ENCODE measurements at regions not wholly inside any gene's neighbourhood (a gene's known extent, or its start where the extent isn't known, plus 50 kb on each side); places are given as distances from the start of the nearest gene placed in this dataset.
"Not testable (repeated sequence)": the region's sequence is repeated elsewhere in the genome, so short reads cannot be mapped to it uniquely, and the experiment has no call there.

DNA sequence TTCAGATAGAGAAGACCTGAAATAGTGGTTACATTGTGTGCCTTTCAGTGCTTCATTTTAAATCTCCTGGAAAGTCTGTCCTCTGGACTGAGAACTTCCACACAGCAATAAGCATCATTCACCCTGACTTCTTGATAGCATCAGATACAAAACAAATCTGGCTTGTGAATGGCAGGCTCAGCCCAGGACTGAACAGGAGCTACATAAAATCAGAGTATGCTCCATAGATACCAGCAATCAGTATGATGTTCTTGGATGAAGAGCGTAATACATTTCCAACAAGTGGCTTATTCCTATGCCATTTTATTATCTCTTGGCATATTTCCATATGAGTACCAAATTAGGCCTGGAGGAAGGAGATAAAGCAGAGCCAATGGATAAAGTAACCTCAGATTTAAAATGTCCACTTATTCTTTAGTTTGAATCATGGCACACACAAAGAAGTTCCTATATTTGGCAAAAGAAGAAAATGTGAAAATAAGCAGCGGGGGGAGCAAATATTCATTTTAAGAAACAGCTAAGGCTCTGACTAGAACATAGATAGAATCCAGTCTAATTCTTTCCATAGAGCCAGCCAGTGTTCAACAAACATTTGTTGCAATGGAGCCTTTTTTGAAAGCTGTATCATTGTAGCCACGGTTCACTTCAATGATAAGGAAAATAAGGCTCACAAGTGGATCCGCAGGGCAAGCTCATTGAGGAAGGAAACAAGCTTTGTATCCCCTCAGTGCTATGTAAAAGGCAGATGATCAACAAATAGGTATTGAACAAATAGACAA lies 230.8 kb upstream of the CHAC2 start:
- DNase-seq (ENCODE audit: low spot score), result no peak

DNA sequence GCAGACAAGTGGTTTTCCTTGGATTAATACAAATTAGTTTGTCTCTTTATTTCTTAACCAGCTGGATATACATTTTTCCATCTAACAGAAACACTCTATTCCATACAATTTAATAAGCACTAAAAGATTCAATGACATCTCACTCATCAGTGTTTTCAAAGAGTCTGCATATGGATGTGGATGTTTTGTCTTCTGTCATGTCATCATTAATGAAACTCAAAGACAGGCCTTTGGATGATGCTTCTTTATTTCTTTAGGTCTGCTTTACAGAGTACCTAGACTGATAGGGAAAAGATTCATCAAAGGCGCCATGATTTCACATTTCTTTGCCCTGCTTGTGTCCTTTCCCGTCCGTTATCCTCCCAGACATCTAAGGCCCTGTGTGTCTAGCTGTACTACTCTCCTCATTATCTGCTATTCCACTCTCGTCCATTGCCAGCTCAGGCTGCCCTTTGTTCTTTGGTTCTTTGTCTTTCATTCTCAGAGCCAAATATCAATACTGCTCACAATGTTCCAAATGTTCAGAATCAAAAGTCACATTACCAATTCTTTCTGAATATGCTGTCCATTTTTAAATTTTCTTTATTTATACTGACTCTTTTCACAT lies 232.3 kb upstream of the CHAC2 start:
- no peak for DNase-seq (ENCODE audit: low spot score)

DNA sequence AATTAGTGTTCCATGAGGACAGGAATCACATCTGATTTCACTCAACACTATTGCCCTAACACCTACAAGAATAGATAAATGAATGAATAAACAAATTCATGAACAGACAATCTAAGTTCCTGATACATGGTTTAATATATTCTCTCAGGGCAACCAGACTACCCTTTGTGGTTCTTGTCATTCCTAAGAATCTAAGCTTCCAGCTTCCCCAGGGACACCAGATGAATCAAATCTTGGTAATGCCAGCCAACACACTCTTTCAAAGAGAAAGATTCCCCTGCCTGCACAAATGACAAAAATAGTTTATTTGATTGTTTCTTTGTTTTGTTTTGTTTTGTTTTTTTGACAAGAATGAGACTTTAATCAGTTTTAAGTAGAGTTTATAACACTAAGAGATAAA lies 237.5 kb upstream of the CHAC2 start:
- DNase-seq (ENCODE audit: low spot score), result no peak

DNA sequence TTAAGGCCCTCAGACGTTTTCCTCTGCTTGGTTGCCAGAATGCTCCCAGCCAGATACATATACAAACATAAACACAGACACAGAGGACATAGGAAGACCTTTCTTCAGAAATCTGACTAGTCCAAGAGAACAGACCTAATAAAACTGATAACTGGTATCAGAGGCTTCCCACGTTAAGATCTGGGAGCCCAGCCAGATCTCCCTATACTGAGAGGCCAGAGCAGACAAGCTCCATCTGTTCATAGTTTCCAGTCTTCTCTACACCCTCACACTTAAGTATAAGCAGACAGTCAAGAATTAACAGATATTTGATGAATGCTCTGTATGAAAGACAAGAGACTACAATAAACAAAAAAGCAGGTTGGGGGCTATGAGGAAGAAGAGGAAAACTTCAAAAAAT lies 240.5 kb upstream of the CHAC2 start:
- DNase-seq (ENCODE audit: low spot score), result no peak

DNA sequence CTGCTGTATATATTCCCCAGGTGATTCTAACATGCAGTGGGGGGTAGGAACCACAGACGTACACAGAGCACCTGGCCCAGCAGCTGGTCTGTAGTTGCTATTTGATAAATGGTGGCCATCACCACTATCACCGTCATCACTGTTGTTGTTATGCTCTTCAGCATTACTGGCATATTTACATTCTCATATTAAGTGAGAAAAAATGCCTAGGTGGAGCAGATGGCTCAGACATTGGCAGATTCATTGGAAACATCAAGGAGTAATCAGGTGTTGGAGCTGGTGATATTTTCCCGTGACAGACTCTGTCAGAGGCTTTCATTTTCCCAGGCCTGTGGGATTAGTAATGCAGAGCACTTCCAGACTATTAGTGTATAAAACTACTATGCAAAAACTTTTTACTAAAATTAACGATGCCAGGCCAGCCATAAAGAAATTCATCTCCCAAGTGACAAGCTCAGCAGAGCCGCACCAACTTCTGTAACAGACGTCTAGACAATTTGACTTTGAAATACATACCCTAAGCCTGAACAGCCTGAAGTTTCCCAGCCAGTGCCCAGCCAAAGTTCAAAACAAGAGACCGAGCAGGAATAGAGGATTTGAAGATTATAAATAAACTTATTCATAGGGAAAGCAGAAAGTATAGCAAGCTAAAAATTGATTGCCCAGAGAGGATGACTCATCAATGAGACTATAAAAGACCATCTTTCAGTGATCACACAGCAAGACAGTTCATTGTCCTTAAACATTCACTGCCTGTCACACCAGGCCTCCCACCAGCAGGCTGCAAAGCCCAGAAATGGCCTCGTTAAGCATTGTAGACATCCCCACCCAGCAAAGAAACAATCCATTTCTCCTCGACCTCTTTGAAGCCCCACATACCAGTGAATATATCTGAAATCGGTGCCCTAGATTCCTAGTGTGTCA lies 247.4 kb upstream of the CHAC2 start:
- DNase-seq (ENCODE audit: low spot score), result no peak

DNA sequence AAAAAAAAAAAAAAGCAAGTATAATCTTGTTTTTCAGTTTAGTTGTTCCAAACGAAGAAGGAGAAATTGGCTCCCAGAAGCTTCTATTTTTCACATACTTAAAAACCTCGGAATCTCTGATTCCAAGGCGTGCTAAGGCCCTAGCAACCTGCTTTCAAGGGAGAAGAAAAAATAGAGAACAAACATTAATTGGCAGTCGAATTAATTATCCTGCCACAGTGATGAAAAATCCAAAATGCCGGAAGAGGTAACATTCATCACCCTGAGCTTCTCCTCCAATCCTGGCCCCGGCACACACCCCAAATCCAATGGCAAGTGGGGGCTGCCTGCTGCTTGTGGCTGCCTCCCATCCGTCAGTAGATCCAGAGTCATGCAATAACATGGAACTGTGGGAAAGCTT lies 250.2 kb upstream of the CHAC2 start:
- DNase-seq (ENCODE audit: low spot score), result no peak

DNA sequence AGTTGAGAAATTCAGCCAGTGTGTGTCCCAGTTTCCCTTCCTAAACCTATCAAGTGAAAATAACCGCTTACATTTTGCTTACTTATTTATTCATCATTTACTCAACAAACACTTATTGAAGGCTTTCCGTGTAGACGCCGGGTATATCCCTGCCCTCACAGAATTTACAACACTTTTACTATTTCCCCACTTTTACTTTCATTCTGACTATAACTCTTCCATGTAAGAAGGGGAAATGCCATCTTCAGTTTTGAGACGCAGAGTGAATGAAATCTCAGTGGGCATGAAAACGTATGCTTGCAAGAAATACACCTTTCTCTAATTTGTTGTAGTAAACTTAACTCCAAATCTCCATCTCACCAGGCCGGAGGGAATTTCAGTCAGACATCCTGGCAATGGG lies 251.0 kb upstream of the CHAC2 start:
- DNase-seq (ENCODE audit: low spot score), result no peak

DNA sequence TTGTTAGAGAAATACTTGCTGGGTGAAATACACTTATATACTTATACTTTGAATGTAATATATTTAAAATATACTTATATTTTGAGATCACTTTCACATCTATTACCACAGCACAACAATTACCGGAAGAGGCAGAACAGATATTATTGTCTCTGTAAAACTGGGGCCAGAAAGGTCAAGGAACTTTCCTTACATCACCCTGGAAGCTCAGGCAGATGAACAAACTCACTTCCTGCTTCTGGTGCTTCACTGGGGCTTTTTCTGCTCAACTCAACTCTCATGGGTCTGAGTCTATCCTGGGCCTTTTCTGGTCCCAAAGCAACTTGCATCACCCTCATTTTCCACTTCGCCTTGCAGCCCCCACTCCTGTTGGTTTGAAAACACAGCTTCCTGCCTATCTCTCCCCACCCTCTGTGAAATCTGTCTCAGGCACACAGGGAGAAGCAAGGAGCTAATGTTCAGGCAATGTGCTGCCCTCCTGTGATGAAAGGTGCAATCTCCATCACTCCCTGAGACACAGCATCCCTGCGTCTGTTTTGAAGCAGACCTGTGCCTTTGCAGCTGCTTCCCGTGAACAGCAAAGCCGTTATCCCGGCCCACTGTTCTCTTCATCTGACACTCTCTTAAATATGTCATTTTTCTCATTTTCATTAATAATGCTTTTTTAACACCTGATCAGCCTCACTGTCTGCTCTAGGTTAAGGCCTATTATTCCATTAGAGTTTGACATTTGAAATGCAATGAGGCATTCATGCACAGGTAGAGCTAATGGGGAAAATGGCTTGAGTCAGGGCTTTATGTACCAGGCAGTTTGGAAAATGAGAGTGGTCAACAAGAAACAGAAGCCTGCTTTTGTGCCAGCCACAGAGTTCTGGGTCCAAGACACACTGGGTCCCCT lies 251.9 kb upstream of the CHAC2 start:
- no peak for DNase-seq (ENCODE audit: low spot score)

DNA sequence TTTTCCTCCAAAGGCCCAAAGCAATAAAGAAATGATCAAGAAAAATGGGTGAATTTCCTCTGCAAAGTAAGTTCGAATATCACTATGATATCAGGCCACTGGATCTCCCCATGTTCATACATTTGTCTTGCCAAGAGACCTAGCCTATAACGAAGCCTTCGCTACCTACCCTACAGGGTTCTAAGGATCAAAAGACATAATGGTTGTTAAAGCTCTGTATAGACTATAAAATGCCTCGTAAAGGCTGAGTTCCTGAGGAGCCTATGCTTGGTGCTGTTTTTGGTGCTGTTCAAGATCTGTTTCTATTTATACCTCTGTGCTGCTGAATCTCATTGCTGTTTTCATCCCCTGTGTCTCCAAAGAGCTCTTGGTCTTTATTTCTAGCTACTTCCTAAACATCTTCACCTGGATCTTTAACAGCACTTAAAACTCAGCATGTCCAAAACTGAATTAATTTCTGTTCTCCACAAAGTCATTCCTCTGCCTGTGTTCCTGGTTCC lies 254.4 kb upstream of the CHAC2 start:
- no peak for DNase-seq (ENCODE audit: low spot score)

DNA sequence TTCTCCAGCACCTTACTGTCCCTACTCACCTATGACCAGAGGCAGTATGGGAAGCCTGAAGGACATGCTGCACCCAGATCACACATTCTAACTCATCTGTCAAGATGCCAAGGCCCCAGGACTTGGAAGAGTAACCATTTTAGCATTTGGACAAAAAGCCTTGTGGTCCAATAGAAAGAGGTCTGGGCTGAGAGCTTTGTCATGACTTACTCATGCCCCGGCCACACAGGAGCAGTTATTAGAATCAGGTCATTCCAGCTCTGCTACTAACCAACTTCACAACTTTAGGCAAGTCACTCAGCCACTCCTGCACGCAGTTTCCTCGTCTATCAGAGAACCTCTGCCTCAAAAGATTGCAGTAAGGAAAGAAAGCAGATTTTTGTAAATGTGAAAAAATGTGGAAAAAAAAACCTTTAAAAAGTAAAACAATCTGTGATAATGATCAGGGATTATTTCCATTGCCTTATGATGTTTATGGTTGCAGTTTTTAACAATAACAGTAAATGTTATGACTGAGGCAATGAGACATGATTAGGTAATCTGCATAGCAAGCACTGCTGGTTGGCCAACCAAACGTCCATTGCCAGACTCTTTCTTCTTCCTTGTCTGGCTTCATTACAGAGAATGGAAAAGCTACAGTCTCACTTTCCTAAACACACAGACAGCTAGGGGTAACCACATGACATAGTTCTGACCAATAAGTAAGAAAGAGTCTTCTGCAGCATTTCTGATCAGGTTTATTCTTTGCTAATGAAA lies 255.4 kb upstream of the CHAC2 start:
- DNase-seq (ENCODE audit: low spot score), result no peak

DNA sequence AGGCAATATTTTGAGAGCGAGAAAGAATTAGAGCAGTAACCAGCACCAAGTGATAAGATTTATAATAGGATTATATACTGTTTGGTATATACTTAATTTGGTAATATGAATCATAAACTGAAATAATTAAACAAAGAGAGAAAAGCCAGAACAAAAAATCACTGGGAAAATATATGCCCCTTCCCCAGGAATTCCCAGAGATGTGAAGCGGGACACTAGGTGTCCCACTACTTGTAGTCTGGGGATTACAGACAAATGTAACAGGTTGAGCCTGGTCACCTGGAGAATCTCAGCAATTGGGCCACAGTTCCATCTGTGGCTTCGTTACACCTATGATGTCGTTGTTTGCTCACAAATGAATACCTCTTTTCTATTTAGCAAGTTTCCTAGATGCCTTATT lies 256.1 kb upstream of the CHAC2 start:
- no peak for DNase-seq (ENCODE audit: low spot score)

DNA sequence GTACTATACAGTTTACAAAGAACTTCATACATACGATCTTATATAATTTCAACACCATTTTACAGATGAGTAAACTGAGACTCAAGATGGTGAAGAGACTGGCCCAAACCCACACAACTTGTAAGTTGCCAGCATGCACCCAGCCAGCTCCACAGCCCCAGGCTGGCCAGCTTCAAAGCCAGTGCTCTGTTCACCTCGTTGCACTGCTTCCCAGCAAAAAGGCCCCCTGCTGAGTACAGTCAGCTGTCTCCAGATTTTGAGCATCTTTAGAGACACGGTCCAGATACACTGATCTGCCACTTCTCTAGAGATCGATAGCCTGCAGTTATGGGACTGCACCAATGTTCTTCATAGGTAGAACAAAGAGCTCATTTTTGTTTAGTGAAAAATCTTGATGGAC lies 257.2 kb upstream of the CHAC2 start:
- no peak for DNase-seq (ENCODE audit: low spot score)

DNA sequence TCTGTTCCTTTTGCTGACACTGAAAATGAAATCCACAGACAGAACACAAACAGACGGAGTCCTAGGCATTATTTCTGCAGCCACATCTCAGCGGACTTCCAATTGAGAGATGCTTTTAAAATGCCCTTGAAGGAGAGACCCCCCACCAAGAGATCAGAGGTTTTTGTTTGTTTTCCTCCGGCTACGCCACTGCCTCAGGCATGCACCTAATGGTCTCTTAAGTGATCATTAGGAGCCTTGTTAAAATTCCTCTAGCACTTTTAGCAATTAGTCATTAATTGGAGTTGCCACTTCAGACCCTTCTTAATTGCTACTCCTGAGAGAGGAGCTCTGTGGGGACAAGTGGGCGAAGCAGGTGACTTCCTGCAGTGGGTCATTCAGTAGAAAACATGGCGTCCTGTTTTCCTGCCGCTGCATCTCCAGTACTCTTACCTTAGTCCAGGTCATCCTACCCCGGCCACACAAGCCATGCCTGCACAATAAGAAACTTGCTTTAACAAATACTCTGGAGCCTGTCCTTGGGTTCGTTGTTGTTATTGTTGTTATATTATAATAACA lies 257.7 kb upstream of the CHAC2 start:
- no peak for DNase-seq (ENCODE audit: low spot score)

DNA sequence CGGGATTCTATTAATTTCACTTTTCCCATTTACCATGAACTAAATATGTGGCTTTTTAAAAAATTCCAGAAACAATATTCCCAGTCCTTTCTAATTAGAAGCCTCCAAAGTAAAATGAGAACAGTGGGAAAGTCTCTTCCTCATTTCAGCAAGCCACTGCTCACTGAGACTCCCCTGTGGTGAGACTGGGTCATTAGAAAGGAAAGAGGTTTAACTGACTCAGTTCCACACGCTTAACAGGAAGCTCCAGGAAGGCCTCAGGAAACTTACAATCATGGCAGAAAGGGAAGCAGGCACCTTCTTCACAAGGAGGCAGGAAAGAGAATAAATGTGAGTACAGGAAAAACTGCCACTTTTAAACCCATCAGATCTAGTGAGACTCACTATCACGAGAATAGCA lies 258.9 kb upstream of the CHAC2 start:
- no peak for DNase-seq (ENCODE audit: low spot score)

DNA sequence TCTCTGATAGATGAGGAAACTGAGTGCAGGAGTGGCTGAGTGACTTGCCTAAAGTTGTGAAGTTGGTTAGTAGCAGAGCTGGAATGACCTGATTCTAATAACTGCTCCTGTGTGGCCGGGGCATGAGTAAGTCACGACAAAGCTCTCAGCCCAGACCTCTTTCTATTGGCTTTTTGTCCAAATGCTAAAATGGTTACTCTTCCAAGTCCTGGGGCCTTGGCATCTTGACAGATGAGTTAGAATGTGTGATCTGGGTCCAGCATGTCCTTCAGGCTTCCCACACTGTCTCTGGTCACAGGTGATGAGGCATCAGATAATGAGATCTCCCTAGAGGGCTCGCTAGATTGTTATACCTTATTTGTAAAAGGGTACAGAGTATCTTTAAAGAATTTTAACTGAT lies 260.5 kb upstream of the CHAC2 start:
- not testable (repeated sequence) for DNase-seq (ENCODE audit: low spot score)

DNA sequence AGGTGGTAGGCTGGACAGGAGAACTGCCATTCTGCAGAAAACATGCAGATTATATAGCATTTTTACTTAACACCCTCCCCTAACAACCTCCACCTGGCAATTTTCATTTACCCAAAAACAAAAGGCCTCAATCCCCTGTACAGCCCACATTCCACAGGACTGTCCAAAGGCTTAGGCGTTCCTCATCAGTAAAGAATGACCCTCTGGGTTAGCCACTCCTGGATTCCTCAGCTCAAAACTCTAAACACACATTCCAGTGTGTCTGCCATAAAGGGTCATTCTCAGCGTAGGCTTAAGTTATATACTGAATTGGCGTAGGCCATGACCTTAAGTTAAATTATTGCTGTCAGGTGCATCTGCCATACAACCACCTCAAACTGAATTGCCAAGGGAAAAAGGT lies 261.8 kb upstream of the CHAC2 start:
- DNase-seq (ENCODE audit: low spot score), result no peak

DNA sequence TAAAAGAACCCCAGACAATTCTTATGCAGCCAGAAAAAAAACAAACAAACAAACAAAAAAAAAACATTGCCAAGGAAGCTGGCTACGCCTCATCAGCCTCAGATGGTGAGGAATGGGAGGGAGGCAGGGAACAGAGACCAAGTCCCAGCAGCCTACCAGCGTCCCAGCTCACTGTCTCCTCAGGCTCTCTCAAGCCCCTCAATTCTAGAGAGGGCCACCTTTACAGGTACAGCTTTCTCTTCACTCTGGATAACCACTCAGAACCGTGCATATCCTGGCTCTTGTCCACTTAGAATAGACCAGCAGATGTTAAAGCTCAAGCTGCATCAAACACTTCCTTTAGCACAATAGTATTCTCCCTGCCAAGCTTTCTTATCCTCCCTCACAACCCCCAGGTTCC lies 263.1 kb upstream of the CHAC2 start:
- DNase-seq (ENCODE audit: low spot score), result no peak

DNA sequence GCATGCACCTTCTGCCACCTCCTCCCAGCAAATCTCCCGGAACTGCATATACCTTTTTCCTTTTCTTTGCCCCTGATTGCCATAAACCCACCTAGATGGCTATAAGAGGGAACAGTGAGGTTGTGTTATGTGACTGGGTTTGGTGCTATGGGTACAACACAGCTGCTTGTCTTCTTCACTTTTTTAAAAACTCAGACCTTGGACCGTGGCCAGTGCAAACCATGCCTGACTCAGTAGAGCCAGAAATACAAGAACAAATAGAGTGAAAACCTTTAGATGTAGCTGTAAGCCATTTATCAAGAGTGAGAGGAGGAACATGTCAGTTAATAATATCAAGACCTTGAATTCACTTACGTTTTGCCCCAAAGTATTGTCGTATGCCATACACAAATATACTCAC lies 267.4 kb upstream of the CHAC2 start:
- DNase-seq (ENCODE audit: low spot score), result no peak

DNA sequence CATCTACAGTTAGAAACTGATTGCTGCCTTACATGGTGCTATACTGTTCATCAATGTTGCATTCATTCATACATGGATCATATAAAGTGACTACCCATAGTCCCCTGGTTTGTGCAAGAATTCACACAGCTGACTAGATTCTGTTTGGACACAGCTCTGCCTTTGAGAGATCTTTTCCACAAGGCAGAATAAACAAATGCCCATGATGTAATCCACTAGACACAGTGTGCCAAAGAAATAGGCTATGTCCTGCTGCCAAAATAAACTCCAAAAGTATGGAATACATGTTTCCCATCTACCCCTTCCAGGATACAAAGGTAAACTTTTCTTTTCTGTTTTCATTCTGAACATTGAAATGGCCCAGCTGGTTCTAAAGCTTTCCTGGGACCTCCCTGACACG lies 269.4 kb upstream of the CHAC2 start:
- DNase-seq (ENCODE audit: low spot score), result no peak

DNA sequence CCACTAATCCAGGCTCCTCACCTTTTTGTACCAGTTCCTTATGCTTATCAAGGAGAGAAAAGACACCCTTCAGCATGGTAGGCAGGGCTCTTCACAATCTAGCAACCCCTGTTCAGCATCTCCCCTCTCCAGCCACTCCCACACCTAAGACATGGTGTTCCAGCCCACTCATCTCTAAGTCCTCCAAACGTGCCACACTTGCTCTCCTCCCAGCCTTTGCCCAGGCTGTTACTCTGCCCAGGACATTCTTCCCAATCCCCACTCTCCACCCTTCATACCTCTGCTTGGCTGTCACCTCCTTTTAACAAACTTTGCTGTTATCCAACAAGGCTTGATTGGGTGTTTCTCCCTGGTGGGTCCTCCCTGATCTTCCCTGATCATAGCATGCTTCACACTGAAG lies 270.6 kb upstream of the CHAC2 start:
- DNase-seq (ENCODE audit: low spot score), result no peak

DNA sequence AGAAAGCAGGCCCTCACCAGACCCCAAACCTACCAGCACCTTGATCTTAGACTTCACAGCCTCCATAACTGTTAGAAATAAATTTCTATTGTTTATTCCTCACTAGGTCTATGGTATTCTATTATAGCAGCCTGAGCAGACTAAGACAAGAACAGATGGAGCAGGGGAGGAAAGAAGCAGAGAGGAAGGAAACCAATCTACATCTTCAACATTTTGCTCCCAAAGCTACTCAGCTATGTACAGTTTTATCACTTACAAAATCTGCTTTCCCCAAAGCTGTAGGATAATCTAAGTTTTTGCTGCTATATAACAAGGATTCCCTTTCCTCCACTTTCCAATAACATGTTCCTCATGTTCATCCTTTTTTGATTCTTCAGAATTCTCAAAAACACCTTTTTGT lies 274.4 kb upstream of the CHAC2 start:
- DNase-seq (ENCODE audit: low spot score), result no peak
